Neural cell (in vitro differentiated cells): ENCODE measurements at regions not wholly inside any gene's neighbourhood (a gene's known extent, or its start where the extent isn't known, plus 50 kb on each side); places are given as distances from the start of the nearest gene placed in this dataset.

ENCODE experiments used
- H2AFZ ChIP-seq: fragments of 200-600, 300-800 bp; sonication (generic), shearing (Covaris generic); 2 replicates; pipeline ENCODE4 v1.6.0; 2014; ENCODE audit warnings: low read depth, mild to moderate bottlenecking, antibody characterized with exemption, low read length, moderate library complexity
- H3F3A ChIP-seq: fragments of 200-600 bp; shearing (Covaris generic); 2 replicates; pipeline ENCODE4 v1.6.1; 2016; ENCODE audit warnings: mild to moderate bottlenecking, moderate library complexity, mixed read lengths, antibody characterized with exemption, low read length; ENCODE audit not compliant: insufficient read depth, poor library complexity, severe bottlenecking
- H3K27ac ChIP-seq: fragments of 200-600, 300-800 bp; sonication (generic), shearing (Covaris generic); 2 replicates; pipeline ENCODE4 v1.5.1; 2014; ENCODE audit warnings: mild to moderate bottlenecking, low read length, moderate library complexity
- H3K27me3 ChIP-seq: fragments of 300-800, 200-600 bp; sonication (generic), shearing (Covaris generic); 2 replicates; pipeline ENCODE4 v1.6.0; 2014; ENCODE audit warnings: mild to moderate bottlenecking, low read depth, low read length, moderate library complexity; ENCODE audit not compliant: insufficient read depth
- H3K36me3 ChIP-seq: fragments of 300-800, 200-600 bp; sonication (generic), shearing (Covaris generic); 2 replicates; pipeline ENCODE4 v1.5.1; 2014; ENCODE audit warnings: mild to moderate bottlenecking, antibody characterized with exemption, low read length, moderate library complexity; ENCODE audit not compliant: insufficient read depth
- H3K4me2 ChIP-seq: fragments of 300-800, 200-600 bp; sonication (generic), shearing (Covaris generic); 2 replicates; pipeline ENCODE4 v1.6.0; 2014; ENCODE audit warnings: mild to moderate bottlenecking, low read length
- H3K4me3 ChIP-seq: fragments of 300-800, 200-600 bp; sonication (generic), shearing (Covaris generic); 2 replicates; pipeline ENCODE4 v1.5.1; 2014; ENCODE audit warnings: mild to moderate bottlenecking, low read length, moderate library complexity
- H3K79me2 ChIP-seq: fragments of 200-600 bp; shearing (Covaris generic); replicated peaks from 2 replicates; pipeline ENCODE4 v1.6.0; 2014; ENCODE audit warnings: mild to moderate bottlenecking, low read length, moderate library complexity; ENCODE audit not compliant: insufficient read depth
- H3K9ac ChIP-seq: fragments of 300-800, 200-600 bp; sonication (generic), shearing (Covaris generic); 2 replicates; pipeline ENCODE4 v1.6.1; 2016; ENCODE audit warnings: mild to moderate bottlenecking, low read length, mixed read lengths
- H3K9me2 ChIP-seq: fragments of 200-600 bp; shearing (Covaris generic); 2 replicates; pipeline ENCODE4 v1.6.1; 2016; ENCODE audit warnings: mild to moderate bottlenecking, low read length, mixed read lengths; ENCODE audit not compliant: insufficient read depth
- H3K9me3 ChIP-seq: fragments of 200-600, 300-800 bp; sonication (generic), shearing (Covaris generic); 2 replicates; pipeline ENCODE4 v1.6.1; 2016; ENCODE audit warnings: mild to moderate bottlenecking, mixed run types, low read length, moderate library complexity, mixed read lengths
- H4K20me1 ChIP-seq: fragments of 200-600 bp; shearing (Covaris generic); 2 replicates; pipeline ENCODE4 v1.6.1; 2016; ENCODE audit warnings: mild to moderate bottlenecking, mixed run types; ENCODE audit not compliant: insufficient read depth
- CTCF ChIP-seq: fragments of 450-650 bp; IDR thresholded peaks from 2 replicates; pipeline ENCODE4 v1.5.1; 2014; ENCODE audit warnings: antibody characterized with exemption, mild to moderate bottlenecking, moderate library complexity; ENCODE audit not compliant: poor library complexity, severe bottlenecking
- EP300 ChIP-seq: fragments of 450-650 bp; conservative IDR thresholded peaks from 2 replicates; pipeline ENCODE4 v1.6.1; 2014; ENCODE audit warnings: antibody characterized with exemption, mild to moderate bottlenecking, moderate library complexity; ENCODE audit not compliant: poor library complexity, severe bottlenecking
- EZH2 ChIP-seq: fragments of 200-600, 300-800 bp; shearing (Covaris generic), sonication (generic); IDR thresholded peaks from 2 replicates; pipeline ENCODE4 v1.6.1; 2014; ENCODE audit warnings: antibody characterized with exemption, low read length, borderline replicate concordance, mild to moderate bottlenecking; ENCODE audit not compliant: insufficient read depth, poor library complexity, severe bottlenecking
- MXI1 ChIP-seq: fragments of 450-650 bp; conservative IDR thresholded peaks from 2 replicates; pipeline ENCODE4 v1.6.1; 2014; ENCODE audit warnings: antibody characterized with exemption, mild to moderate bottlenecking; ENCODE audit not compliant: poor library complexity, severe bottlenecking
- POLR2AphosphoS5 ChIP-seq: IDR thresholded peaks from 2 replicates; pipeline ENCODE4 v1.6.1; 2012
- RAD21 ChIP-seq: fragments of 450-650 bp; conservative IDR thresholded peaks from 2 replicates; pipeline ENCODE4 v1.6.1; 2014; ENCODE audit warnings: antibody characterized with exemption, mild to moderate bottlenecking, moderate library complexity
- REST ChIP-seq: IDR thresholded peaks from 2 replicates; pipeline ENCODE4 v1.6.1; 2012; ENCODE audit warnings: borderline replicate concordance
- SMC3 ChIP-seq: fragments of 450-650 bp; conservative IDR thresholded peaks from 2 replicates; pipeline ENCODE4 v1.6.1; 2014; ENCODE audit warnings: antibody characterized with exemption, mild to moderate bottlenecking, moderate library complexity; ENCODE audit not compliant: poor library complexity
- TAF1 ChIP-seq: IDR thresholded peaks from 2 replicates; pipeline ENCODE4 v1.6.1; 2012; ENCODE audit warnings: low read depth

- no peak overlapping the region for H3K9ac ChIP-seq
- H3K9me3 ChIP-seq = no peaks in the 10 kb centered on the region
- no peak overlapping the region for H2AFZ ChIP-seq
- no peaks in the 10 kb centered on the region for H3K9me2 ChIP-seq
- no peaks in the 10 kb centered on the region for H3K79me2 ChIP-seq
- no peak overlapping the region for H3K27ac ChIP-seq
- H4K20me1 ChIP-seq = no peaks in the 10 kb centered on the region
- no peak overlapping the region for H3K4me3 ChIP-seq
- no peaks in the 10 kb centered on the region for H3F3A ChIP-seq
- TF ChIP-seq EP300 (no peak), TAF1 (no peak), RAD21 (no peak), REST (no peak), POLR2AphosphoS5 (no peak), MXI1 (no peak), CTCF (no peak), SMC3 (no peak), EZH2 (no peak)
- H3K4me2 ChIP-seq = no peak overlapping the region
- no peaks in the 10 kb centered on the region for H3K36me3 ChIP-seq
- H3K27me3 ChIP-seq = no peaks in the 10 kb centered on the region
Observed at GRCh38 chr18:56461151-56461550, 177.2 kb downstream of the TXNL1 start.

- Histone ChIP-seq H3F3A (no peaks in the 10 kb centered on the region), H3K79me2 (no peaks in the 10 kb centered on the region), H3K4me3 (no peak overlapping the region), H3K9me3 (no peaks in the 10 kb centered on the region), H3K27ac (no peak overlapping the region), H3K9me2 (no peaks in the 10 kb centered on the region), H3K9ac (no peak overlapping the region), H3K36me3 (no peaks in the 10 kb centered on the region), H2AFZ (no peak overlapping the region), H4K20me1 (no peaks in the 10 kb centered on the region), H3K4me2 (no peak overlapping the region), H3K27me3 (no peaks in the 10 kb centered on the region)
- TF ChIP-seq REST = no peak
Observed at GRCh38 chr18:56460581-56460980, 177.8 kb downstream of the TXNL1 start.
